ENCODE measurements at regions not wholly inside any gene's neighbourhood (a gene's known extent, or its start where the extent isn't known, plus 50 kb on each side); places are given as distances from the start of the nearest gene placed in this dataset.

DNA sequence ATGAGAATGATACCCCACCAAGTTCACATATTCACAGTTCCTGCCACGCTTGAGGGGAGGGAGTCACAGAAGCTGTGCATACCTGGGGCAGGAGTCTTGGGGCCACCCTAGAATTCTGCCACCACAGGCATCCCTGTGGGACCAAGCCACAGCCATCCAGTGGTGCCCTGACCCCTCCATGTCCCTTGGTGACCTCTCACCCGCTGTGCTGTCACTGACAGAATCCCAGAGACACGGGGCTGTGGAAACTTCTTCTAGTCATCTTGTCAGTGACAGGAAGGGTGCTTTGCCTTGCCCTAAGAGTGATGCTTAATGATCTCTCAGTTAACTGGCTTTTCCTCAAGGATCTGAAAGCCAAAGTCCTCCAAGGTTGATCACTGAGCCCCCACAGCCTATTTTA lies 58.4 kb upstream of the UQCRFS1 start:
- Histone ChIP-seq H3K4me3 (no peak overlapping the region), H4K20me1 (ENCODE audit: low read depth) (no peaks in the 10 kb centered on the region), H3K4me1 (peaks cover 8% of the 10 kb centered on the region), H3K27ac (no peak overlapping the region), H3K27me3 (no peaks in the 10 kb centered on the region), H3K9me3 (ENCODE audit: low read depth) (no peaks in the 10 kb centered on the region), H2AFZ (replicated peaks) (no peak overlapping the region), H3K36me3 (no peaks in the 10 kb centered on the region), H3K79me2 (ENCODE audit: low read depth) (no peaks in the 10 kb centered on the region), H3K9ac (no peak overlapping the region), H3K4me2 (no peak overlapping the region), H3F3A (ENCODE audit: low read depth) (no peaks in the 10 kb centered on the region)
- Mint-ChIP-seq H3K4me1 (peaks cover 25% of the 10 kb centered on the region), H3K27ac (no peak overlapping the region), H3K4me3 (no peak overlapping the region), H3K36me3 (no peaks in the 10 kb centered on the region), H3K9me3 (no peaks in the 10 kb centered on the region), H3K27me3 (ENCODE audit: insufficient read depth, low read depth) (peaks cover 24% of the 10 kb centered on the region)
- TF ChIP-seq EZH2 (IDR thresholded peaks at IDR 0.05): no peak
- no peak for TF ChIP-seq EZH2phosphoT487 (IDR thresholded peaks at IDR 0.05)
- DNase-seq (ENCODE audit: low spot score): no peak

DNA sequence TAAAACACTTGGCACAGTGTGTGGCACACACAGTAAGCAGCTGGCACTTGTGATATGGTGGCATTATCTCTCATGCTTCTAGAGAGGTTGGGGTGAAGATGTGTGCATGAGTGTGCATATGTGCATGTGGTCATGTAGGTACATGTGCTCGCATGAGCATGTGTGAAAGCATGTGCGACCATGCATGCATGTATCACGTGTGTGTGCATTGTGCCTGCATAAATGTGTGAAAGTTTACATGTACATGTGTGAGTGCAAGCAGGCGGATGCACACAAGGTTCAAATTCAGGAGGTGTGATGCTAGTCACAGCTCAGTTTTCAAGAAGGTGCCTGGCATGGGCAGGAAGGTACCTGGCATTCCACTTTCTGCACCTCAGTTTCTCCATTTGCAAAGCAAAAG lies 59.0 kb upstream of the UQCRFS1 start:
- Histone ChIP-seq H3K27me3 (no peaks in the 10 kb centered on the region), H3K4me3 (no peak overlapping the region), H3K27ac (no peak overlapping the region), H3K9me3 (ENCODE audit: low read depth) (no peaks in the 10 kb centered on the region), H3K9ac (no peak overlapping the region), H3K79me2 (ENCODE audit: low read depth) (no peaks in the 10 kb centered on the region), H4K20me1 (ENCODE audit: low read depth) (no peaks in the 10 kb centered on the region), H2AFZ (replicated peaks) (no peak overlapping the region), H3K36me3 (no peaks in the 10 kb centered on the region), H3F3A (ENCODE audit: low read depth) (no peaks in the 10 kb centered on the region), H3K4me1 (peaks cover 8% of the 10 kb centered on the region), H3K4me2 (no peak overlapping the region)
- H3K9me3 Mint-ChIP-seq: no peaks in the 10 kb centered on the region
- H3K4me3 Mint-ChIP-seq: no peak overlapping the region
- peaks cover 25% of the 10 kb centered on the region for H3K4me1 Mint-ChIP-seq
- H3K27me3 Mint-ChIP-seq (ENCODE audit: insufficient read depth, low read depth): peaks cover 19% of the 10 kb centered on the region
- DNase-seq (ENCODE audit: low spot score): no peak
- no peak overlapping the region for H3K27ac Mint-ChIP-seq
- TF ChIP-seq, protein P1, sequence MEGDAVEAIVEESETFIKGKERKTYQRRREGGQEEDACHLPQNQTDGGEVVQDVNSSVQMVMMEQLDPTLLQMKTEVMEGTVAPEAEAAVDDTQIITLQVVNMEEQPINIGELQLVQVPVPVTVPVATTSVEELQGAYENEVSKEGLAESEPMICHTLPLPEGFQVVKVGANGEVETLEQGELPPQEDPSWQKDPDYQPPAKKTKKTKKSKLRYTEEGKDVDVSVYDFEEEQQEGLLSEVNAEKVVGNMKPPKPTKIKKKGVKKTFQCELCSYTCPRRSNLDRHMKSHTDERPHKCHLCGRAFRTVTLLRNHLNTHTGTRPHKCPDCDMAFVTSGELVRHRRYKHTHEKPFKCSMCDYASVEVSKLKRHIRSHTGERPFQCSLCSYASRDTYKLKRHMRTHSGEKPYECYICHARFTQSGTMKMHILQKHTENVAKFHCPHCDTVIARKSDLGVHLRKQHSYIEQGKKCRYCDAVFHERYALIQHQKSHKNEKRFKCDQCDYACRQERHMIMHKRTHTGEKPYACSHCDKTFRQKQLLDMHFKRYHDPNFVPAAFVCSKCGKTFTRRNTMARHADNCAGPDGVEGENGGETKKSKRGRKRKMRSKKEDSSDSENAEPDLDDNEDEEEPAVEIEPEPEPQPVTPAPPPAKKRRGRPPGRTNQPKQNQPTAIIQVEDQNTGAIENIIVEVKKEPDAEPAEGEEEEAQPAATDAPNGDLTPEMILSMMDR (IDR thresholded peaks at IDR 0.05): no peak
- TF ChIP-seq EZH2phosphoT487 (IDR thresholded peaks at IDR 0.05) (no peak), EZH2 (IDR thresholded peaks at IDR 0.05) (no peak)
- no peaks in the 10 kb centered on the region for H3K36me3 Mint-ChIP-seq

DNA sequence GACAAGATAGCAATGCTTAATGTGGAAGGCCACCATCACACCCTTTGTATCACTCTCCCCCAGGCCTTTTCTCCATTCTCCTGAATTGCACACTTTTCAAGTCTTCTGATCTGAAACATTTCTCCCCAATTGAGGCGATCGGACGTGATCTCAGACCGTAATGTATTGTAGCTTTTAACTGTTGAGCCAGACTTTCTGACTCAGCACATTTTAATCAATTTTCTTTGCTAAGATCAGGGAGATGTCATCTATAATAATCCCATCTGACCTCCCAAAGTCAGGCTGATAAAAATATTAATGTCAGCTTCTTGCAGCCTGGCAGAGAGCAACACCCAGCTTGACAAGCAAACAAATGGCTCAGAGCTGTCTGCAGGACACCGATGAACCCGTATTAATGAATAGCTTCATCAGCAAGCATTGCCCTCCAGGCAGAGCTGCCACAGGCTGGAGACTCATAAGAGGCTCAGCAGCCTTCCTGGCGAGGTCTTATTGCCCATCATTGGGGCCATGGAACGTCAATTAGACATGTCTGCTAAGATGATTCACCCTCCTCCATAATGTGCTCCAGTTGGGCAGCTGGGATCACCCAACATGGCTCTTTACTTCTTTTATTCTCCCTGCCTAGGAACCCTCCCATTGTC lies 60.2 kb upstream of the UQCRFS1 start:
- no peaks in the 10 kb centered on the region for H3K27me3 ChIP-seq
- no peaks in the 10 kb centered on the region for H3K36me3 ChIP-seq
- DNase-seq (ENCODE audit: low spot score): no peak
- no peaks in the 10 kb centered on the region for H3K9me3 ChIP-seq (ENCODE audit: low read depth)
- H3K9me3 Mint-ChIP-seq: no peaks in the 10 kb centered on the region
- H3K4me1 ChIP-seq: peaks cover 8% of the 10 kb centered on the region
- H3K4me3 ChIP-seq: no peak overlapping the region
- H3K4me2 ChIP-seq: no peak overlapping the region
- TF ChIP-seq EZH2 (IDR thresholded peaks at IDR 0.05) (no peak), EZH2phosphoT487 (IDR thresholded peaks at IDR 0.05) (no peak)
- TF ChIP-seq, protein P1 (IDR thresholded peaks at IDR 0.05): no peak
- no peak overlapping the region for H2AFZ ChIP-seq (replicated peaks)
- H3K36me3 Mint-ChIP-seq: no peaks in the 10 kb centered on the region
- no peak overlapping the region for H3K4me3 Mint-ChIP-seq
- H3K27me3 Mint-ChIP-seq (ENCODE audit: insufficient read depth, low read depth): peaks cover 21% of the 10 kb centered on the region
- H4K20me1 ChIP-seq (ENCODE audit: low read depth): no peaks in the 10 kb centered on the region
- H3K27ac ChIP-seq: no peak overlapping the region
- no peak overlapping the region for H3K9ac ChIP-seq
- no peaks in the 10 kb centered on the region for H3K79me2 ChIP-seq (ENCODE audit: low read depth)
- peaks cover 22% of the 10 kb centered on the region for H3K4me1 Mint-ChIP-seq
- H3F3A ChIP-seq (ENCODE audit: low read depth): no peaks in the 10 kb centered on the region
- H3K27ac Mint-ChIP-seq: no peak overlapping the region

DNA sequence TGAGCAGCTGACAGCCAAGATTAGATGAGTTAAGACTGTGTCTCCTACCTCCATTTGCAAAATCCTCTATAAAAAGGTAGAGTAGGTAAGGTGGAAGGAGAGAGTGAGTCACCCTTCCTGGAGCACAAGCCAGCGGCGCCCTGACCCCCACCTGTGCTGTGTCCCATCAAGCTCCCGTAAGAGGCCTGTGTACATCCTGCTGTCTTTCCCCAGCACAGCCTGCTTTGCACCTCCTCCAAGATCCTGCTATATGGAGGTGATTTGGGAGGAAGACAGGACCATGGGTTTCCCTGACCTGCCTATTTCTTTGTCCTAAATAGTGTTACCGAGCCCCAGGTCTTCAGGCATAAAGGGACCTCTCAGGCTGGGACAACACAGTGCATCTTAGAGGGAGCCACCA lies 62.3 kb upstream of the UQCRFS1 start:
- Mint-ChIP-seq H3K4me1 (peaks cover 7% of the 10 kb centered on the region), H3K27me3 (ENCODE audit: insufficient read depth, low read depth) (peaks cover 18% of the 10 kb centered on the region), H3K4me3 (no peak overlapping the region), H3K36me3 (no peaks in the 10 kb centered on the region), H3K27ac (no peak overlapping the region), H3K9me3 (no peaks in the 10 kb centered on the region)
- Histone ChIP-seq H3K9ac (no peak overlapping the region), H3K27ac (no peak overlapping the region), H2AFZ (replicated peaks) (no peak overlapping the region), H3K79me2 (ENCODE audit: low read depth) (no peaks in the 10 kb centered on the region), H3K4me3 (no peak overlapping the region), H4K20me1 (ENCODE audit: low read depth) (no peaks in the 10 kb centered on the region), H3K27me3 (no peaks in the 10 kb centered on the region), H3F3A (ENCODE audit: low read depth) (no peaks in the 10 kb centered on the region), H3K9me3 (ENCODE audit: low read depth) (no peaks in the 10 kb centered on the region), H3K4me1 (no peaks in the 10 kb centered on the region), H3K36me3 (no peaks in the 10 kb centered on the region), H3K4me2 (no peak overlapping the region)
- TF ChIP-seq EZH2phosphoT487 (IDR thresholded peaks at IDR 0.05): no peak
- no peak for DNase-seq (ENCODE audit: low spot score)
